Germinal center (tissue), 1 donor: ENCODE measurements at regions not wholly inside any gene's neighbourhood (a gene's known extent, or its start where the extent isn't known, plus 50 kb on each side); places are given as distances from the start of the nearest gene placed in this dataset.

Experiments
- DNase-seq: peaks from one replicate; pipeline ENCODE4 v3.0.0; 2012; ENCODE audit warnings: mixed read lengths, low spot score

GRCh38 chr17:69949973-69950695 lies 124.9 kb upstream of the KCNJ16 start:
- no peak for DNase-seq

GRCh38 chr17:69950701-69951418 lies 124.2 kb upstream of the KCNJ16 start:
- no peak for DNase-seq

GRCh38 chr17:69954241-69954925 lies 120.6 kb upstream of the KCNJ16 start:
- no peak for DNase-seq

- DNase-seq = no peak
Measured at GRCh38 chr17:69958063-69958462, 117.0 kb upstream of the KCNJ16 start.

- no peak for DNase-seq
Measured at GRCh38 chr17:69959283-69959682, 115.7 kb upstream of the KCNJ16 start.

- no peak for DNase-seq
Measured at GRCh38 chr17:69960755-69961154, 114.3 kb upstream of the KCNJ16 start.

GRCh38 chr17:69961501-69962145 lies 113.4 kb upstream of the KCNJ16 start:
- no peak for DNase-seq

GRCh38 chr17:69962436-69962995 lies 112.5 kb upstream of the KCNJ16 start:
- DNase-seq = no peak

GRCh38 chr17:69967910-69968411 lies 107.1 kb upstream of the KCNJ16 start:
- no peak for DNase-seq

GRCh38 chr17:69969897-69970296 lies 105.1 kb upstream of the KCNJ16 start:
- DNase-seq = no peak

- no peak for DNase-seq
Measured at GRCh38 chr17:69972251-69972650, 102.8 kb upstream of the KCNJ16 start.

GRCh38 chr17:69975808-69976207 lies 99.2 kb upstream of the KCNJ16 start:
- DNase-seq = no peak

- DNase-seq = no peak
Measured at GRCh38 chr17:69978056-69978646, 96.9 kb upstream of the KCNJ16 start.

- no peak for DNase-seq
Measured at GRCh38 chr17:69981441-69981840, 93.6 kb upstream of the KCNJ16 start.

- no peak for DNase-seq
Measured at GRCh38 chr17:69995476-69995875, 79.5 kb upstream of the KCNJ16 start.

- DNase-seq = no peak
Measured at GRCh38 chr17:69997332-69997731, 77.7 kb upstream of the KCNJ16 start.

- DNase-seq = no peak
Measured at GRCh38 chr17:69999253-69999652, 75.8 kb upstream of the KCNJ16 start.

GRCh38 chr17:70006159-70006558 lies 68.9 kb upstream of the KCNJ16 start:
- DNase-seq = no peak

- DNase-seq = no peak
Measured at GRCh38 chr17:70011750-70012149, 63.3 kb upstream of the KCNJ16 start.

- no peak for DNase-seq
Measured at GRCh38 chr17:70013911-70014310, 61.1 kb upstream of the KCNJ16 start.

GRCh38 chr17:70017112-70017511 lies 57.9 kb upstream of the KCNJ16 start:
- no peak for DNase-seq

- DNase-seq = no peak
Measured at GRCh38 chr17:70017941-70018340, 57.1 kb upstream of the KCNJ16 start.
